K562 (cell line): ENCODE measurements at regions not wholly inside any gene's neighbourhood (a gene's known extent, or its start where the extent isn't known, plus 50 kb on each side); places are given as distances from the start of the nearest gene placed in this dataset.

Experiments used
- ATAC-seq: fragments of 200-7000 bp; cut with Tn5 transposase; 3 replicates; pipeline ENCODE4 v1.9.1; 2020; ENCODE audit warnings: moderate library complexity
- BruUV-seq: library from RNA; stranded (reverse); fragments of 400-500 nt; replicated peaks from 2 replicates; lab custom pipeline; 2021; lab: Mats Ljungman, UMichigan
- CTCF ChIA-PET: fragments of 300-600 bp; formaldehyde crosslinking; extraction: SDS; loops from one replicate; lab custom pipeline; 2021; ENCODE audit warnings: low intra/inter-chr PET ratio; lab: Yijun Ruan, JAX
- POLR2A ChIA-PET: fragments of 300-600, 350-650 bp; sonication (Branson Sonifier 250); formaldehyde crosslinking; extraction: SDS; loops from one replicate; lab custom pipeline; 2021; ENCODE audit warnings: antibody characterized with exemption, inconsistent platforms; lab: Yijun Ruan, JAX
- DNase-seq, 4 experiments: peaks; one replicate each; pipeline versions ENCODE4 v3.0.0 to v3.0.0-alpha.2; 2011 to 2018; ENCODE audit warnings: low spot score in 3 of 4, mixed read lengths in 3 of 4; ENCODE audit errors: extremely low read depth in 1 of 4
- FAIRE-seq: peaks from 2 replicates; lab custom pipeline; 2011; peaks lifted over from hg19 to GRCh38; lab: Jason Lieb, UNC
- H2AFZ ChIP-seq: 2 replicates; pipeline ENCODE4 v1.6.0; 2011; ENCODE audit warnings: low read depth, low read length, control low read depth, inconsistent platforms
- H3K27ac ChIP-seq: fragments of 200-600 bp; 3 replicates; pipeline ENCODE4 v1.8.0; 2011; ENCODE audit warnings: low read depth, mild to moderate bottlenecking, control low read depth, inconsistent platforms, low read length, moderate library complexity, mixed read lengths; ENCODE audit errors: extremely low read depth
- H3K27me3 ChIP-seq, 2 experiments: fragments of 300-600 bp in 1 of 2; 2 replicates in 1 of 2; 3 replicates in 1 of 2; pipeline versions ENCODE4 v1.6.0 to v1.8.0; 2011; ENCODE audit warnings: inconsistent platforms in 2 of 2, low read length in 2 of 2, mild to moderate bottlenecking in 1 of 2, mixed read lengths in 1 of 2, moderate library complexity in 1 of 2; ENCODE audit not compliant: control insufficient read depth in 2 of 2, insufficient read depth in 2 of 2
- H3K36me3 ChIP-seq: fragments of 300-600 bp; 3 replicates; pipeline ENCODE4 v1.8.0; 2011; ENCODE audit warnings: mild to moderate bottlenecking, low read length, inconsistent platforms; ENCODE audit not compliant: control insufficient read depth, insufficient read depth
- H3K4me1 ChIP-seq, 2 experiments: fragments of 200-600 bp in 1 of 2; replicated peaks in 1 of 2; 2 replicates in 1 of 2; 3 replicates in 1 of 2; pipeline versions ENCODE4 v1.5.1 to v1.8.0; 2011; ENCODE audit warnings: inconsistent platforms in 2 of 2, low read length in 2 of 2, mild to moderate bottlenecking in 1 of 2, mixed read lengths in 1 of 2, moderate library complexity in 1 of 2; ENCODE audit not compliant: control insufficient read depth in 2 of 2, insufficient read depth in 2 of 2
- H3K4me2 ChIP-seq: 2 replicates; pipeline ENCODE4 v1.6.1; 2011; ENCODE audit warnings: low read length, control low read depth, inconsistent platforms, mixed read lengths; ENCODE audit not compliant: insufficient read depth
- H3K4me3 ChIP-seq: fragments of 200-600 bp; sonication (generic), shearing (Covaris generic); 2 replicates; pipeline ENCODE4 v1.5.1; 2016; ENCODE audit warnings: control low read depth, inconsistent platforms
- H3K79me2 ChIP-seq: fragments of 200-600 bp; 3 replicates; pipeline ENCODE4 v1.8.0; 2011; ENCODE audit warnings: low read length, inconsistent platforms; ENCODE audit not compliant: control insufficient read depth, insufficient read depth
- H3K9ac ChIP-seq, 2 experiments: 2 replicates each; pipeline versions ENCODE4 v1.6.0 to v1.6.1; 2011; ENCODE audit warnings: low read depth in 2 of 2, low read length in 2 of 2, control low read depth in 1 of 2, inconsistent platforms in 1 of 2, mild to moderate bottlenecking in 1 of 2, mixed read lengths in 1 of 2; ENCODE audit not compliant: insufficient read depth in 1 of 2
- H3K9me1 ChIP-seq: one replicate; pipeline ENCODE4 v1.6.0; 2011; ENCODE audit warnings: inconsistent platforms, mild to moderate bottlenecking, low read length, moderate library complexity; ENCODE audit not compliant: control insufficient read depth, insufficient read depth
- H3K9me3 ChIP-seq: replicated peaks from 2 replicates; pipeline ENCODE4 v1.5.1; 2011; ENCODE audit warnings: low read depth, low read length, inconsistent platforms; ENCODE audit not compliant: control insufficient read depth, insufficient read depth
- H4K20me1 ChIP-seq: replicated peaks from 2 replicates; pipeline ENCODE4 v1.6.1; 2011; ENCODE audit warnings: low read length, inconsistent platforms, mixed read lengths; ENCODE audit not compliant: control insufficient read depth, insufficient read depth
- BMI1 ChIP-seq: fragments of 150-350 bp; IDR thresholded peaks from 2 replicates; pipeline ENCODE4 v1.6.1; 2014; ENCODE audit warnings: low read length
- CCAR2 ChIP-seq: fragments of 200-400 bp; formaldehyde crosslinking; IDR thresholded peaks from 2 replicates; pipeline ENCODE4 v1.6.1; 2017; ENCODE audit warnings: mild to moderate bottlenecking, low read depth, low read length
- CTCF ChIP-seq, 3 experiments: IDR thresholded peaks in 2 of 3; conservative IDR thresholded peaks in 1 of 3; 2 replicates each; pipeline ENCODE4 v1.5.1; 2011 to 2012; ENCODE audit warnings: low read length in 3 of 3, mild to moderate bottlenecking in 3 of 3, control low read depth in 2 of 3, improper control_type of control experiment in 1 of 3, inconsistent platforms in 1 of 3, low read depth in 1 of 3, mixed read lengths in 1 of 3, moderate library complexity in 1 of 3; ENCODE audit not compliant: insufficient read depth in 2 of 3
- DACH1 ChIP-seq: fragments of 450-650 bp; IDR thresholded peaks from 2 replicates; pipeline ENCODE4 v1.6.1; 2018; ENCODE audit not compliant: partially characterized antibody
- FOXK2 ChIP-seq, 2 experiments: fragments of 450-650 bp; IDR thresholded peaks in 1 of 2; conservative IDR thresholded peaks in 1 of 2; 2 replicates each; pipeline ENCODE4 v1.6.1; 2016; ENCODE audit warnings: low read depth in 2 of 2, mild to moderate bottlenecking in 1 of 2
- GATAD2B ChIP-seq: fragments of 450-650 bp; IDR thresholded peaks from 2 replicates; pipeline ENCODE4 v1.6.1; 2017; ENCODE audit warnings: mild to moderate bottlenecking, borderline replicate concordance
- MAFK ChIP-seq: IDR thresholded peaks from 2 replicates; pipeline ENCODE4 v1.6.1; 2011; ENCODE audit warnings: low read length, improper control_type of control experiment
- POLR2AphosphoS5 ChIP-seq: IDR thresholded peaks from 2 replicates; pipeline ENCODE4 v1.6.1; 2011; ENCODE audit warnings: mild to moderate bottlenecking, low read depth, low read length, moderate library complexity; ENCODE audit not compliant: control insufficient read depth, insufficient read depth
- SNIP1 ChIP-seq: fragments of 450-650 bp; IDR thresholded peaks from 2 replicates; pipeline ENCODE4 v1.7.1; 2017; ENCODE audit warnings: low read depth, mild to moderate bottlenecking
- TFAM ChIP-seq: fragments of 250-450 bp; sonication (Bioruptor Pico); conservative IDR thresholded peaks from 2 replicates; pipeline ENCODE4 v1.5.0; 2021; ENCODE audit warnings: mild to moderate bottlenecking, moderate library complexity
- ZBTB43 ChIP-seq: sonication (generic); formaldehyde crosslinking; IDR thresholded peaks from 2 replicates; pipeline ENCODE4 v1.8.0; 2023; ENCODE audit warnings: mild to moderate bottlenecking, missing genetic modification reagents
- ZNF324 ChIP-seq: fragments of 250-450 bp; sonication (Bioruptor Pico); IDR thresholded peaks from 2 replicates; pipeline ENCODE4 v1.4.0; 2020; ENCODE audit warnings: mild to moderate bottlenecking
- ZNF395 ChIP-seq: fragments of 200-800 bp; sonication (Bioruptor generic); IDR thresholded peaks from 2 replicates; pipeline ENCODE4 v1.6.1; 2017; ENCODE audit warnings: missing genetic modification characterization, missing compliant biosample characterization
- WGBS: fragments of 100-300 bp; shearing (Covaris generic); methylation state at CpG from one replicate; pipeline ENCODE4 v1.1.6; 2016; ENCODE audit warnings: low coverage, mixed read lengths; ENCODE audit not compliant: insufficient coverage; ENCODE audit errors: missing lambda C conversion rate; 5-methylcytosine and 5-hydroxymethylcytosine counted together
- in situ Hi-C: fragments of 300-500 bp; cut with MboI; formaldehyde crosslinking; loops from 4 replicates; pipeline ENCODE4 v1.15.0; 2018; ENCODE audit warnings: inconsistent platforms, mixed read lengths
- intact Hi-C: fragments of 100-400 bp; cut with micrococcal nuclease; formaldehyde crosslinking; loops from 2 replicates; pipeline ENCODE4 v1.14.2; 2022
- TF ChIP-seq, protein P1 (sequence below): fragments of 250-450 bp; sonication (Bioruptor Pico); IDR thresholded peaks from 2 replicates; pipeline ENCODE4 v1.4.0; 2020; ENCODE audit warnings: borderline replicate concordance

DNA sequence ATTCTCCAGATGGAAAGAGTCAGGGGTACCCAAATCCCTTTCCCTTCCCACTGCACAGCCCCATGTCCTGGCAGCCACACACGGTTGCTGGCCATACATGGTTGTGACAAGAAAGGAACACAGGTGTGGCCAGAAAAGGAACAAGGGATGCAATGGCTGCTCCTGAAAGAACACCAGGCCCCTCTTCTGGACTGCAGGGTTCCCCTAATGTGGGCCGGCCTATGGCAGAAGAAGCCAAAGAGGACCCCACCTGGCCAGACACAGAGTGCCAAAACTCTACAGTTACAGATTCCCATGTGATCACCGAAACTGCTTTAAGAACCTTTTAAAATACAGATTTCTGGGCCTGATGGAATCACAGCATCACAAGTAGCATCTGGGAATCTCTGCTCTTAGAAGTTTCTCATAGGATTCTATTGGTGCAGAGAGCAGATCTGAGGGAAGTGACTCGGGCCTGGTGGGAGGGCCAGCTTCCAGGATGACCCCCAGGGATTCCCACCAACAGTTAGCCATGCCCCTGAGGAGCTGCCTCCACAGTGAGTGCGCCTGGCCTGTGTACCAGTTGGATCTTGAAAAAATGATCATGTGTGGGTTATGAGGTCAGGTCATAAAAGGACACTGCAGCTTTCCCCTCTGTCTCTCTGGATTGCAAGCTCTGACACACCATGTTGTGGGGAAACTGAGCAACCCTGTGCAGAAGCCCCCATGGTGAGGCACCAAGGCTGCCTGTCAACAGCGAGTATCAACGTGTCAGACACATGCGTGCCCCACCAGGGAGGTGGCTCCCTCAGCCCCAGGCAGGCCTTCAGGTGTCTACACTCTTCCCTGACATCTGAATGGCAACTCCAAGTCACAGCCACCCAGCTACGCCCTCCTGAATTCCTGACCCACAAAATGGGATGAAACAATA is 89.6 kb upstream of the LANCL2 start (continued):
- no peak for TF ChIP-seq POLR2AphosphoS5
- no peak for TF ChIP-seq DACH1
- no peak for TF ChIP-seq TFAM (CRISPR knock-in tag)
- TF ChIP-seq BMI1: no peak
- TF ChIP-seq CCAR2: no peak
- no peak for TF ChIP-seq ZBTB43 (CRISPR knock-in tag)
- TF ChIP-seq SNIP1: no peak
- TF ChIP-seq FOXK2 (conservative IDR thresholded peaks at IDR 0.05 in 1 of 2, IDR thresholded peaks at IDR 0.05 in 1 of 2; ENCODE audit: low read depth in 2 of 2): no peak
- TF ChIP-seq ZNF324: no peak

DNA sequence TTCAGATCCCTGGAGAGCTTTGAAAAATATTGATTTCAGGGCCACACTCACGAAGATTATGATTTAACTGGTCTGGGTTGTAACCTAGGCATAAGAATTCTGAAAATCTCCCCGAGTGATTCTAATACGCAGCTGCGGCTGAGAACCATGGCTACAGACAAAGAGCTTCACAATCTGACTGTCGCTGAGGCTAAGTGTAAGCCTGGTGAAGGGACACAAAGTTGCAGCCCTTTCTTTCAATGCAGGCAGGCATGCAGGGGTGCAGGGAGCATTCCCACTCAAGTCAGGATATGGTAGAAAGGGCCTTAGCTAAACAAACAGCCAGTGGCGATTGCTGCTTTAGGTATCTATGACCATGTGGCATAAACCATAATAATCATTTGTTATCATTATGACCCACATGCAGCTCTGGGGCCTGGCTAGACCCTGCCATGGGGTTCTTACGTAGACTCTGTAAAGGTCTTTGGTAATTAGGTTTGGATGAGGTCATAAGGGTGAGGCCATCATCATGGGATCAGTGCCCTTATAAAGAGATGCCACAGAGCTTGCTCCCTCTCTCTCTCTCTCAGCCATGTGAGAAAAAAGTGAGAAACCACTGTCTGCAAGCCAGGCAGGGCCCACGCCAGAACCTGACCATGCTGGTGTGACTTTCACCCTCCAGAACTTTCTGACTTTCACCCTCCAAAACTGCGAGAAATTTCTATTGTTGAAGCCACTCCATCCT is 88.4 kb upstream of the LANCL2 start:
- H4K20me1 ChIP-seq: no peaks in the 10 kb centered on the region
- CTCF ChIA-PET: no interaction called here
- peaks cover 3 to 14% of the 10 kb centered on the region in 2 experiments; a peak in 3 of 5 replicates for H3K27me3 ChIP-seq
- H3K9me1 ChIP-seq: no peaks in the 10 kb centered on the region
- in situ Hi-C loops (no loop called here), intact Hi-C loops (no loop called here)
- no peak for FAIRE-seq
- no peaks in the 10 kb centered on the region for H3K4me1 ChIP-seq
- H3K4me3 ChIP-seq: no peak overlapping the region
- no peaks in the 10 kb centered on the region for H3K79me2 ChIP-seq
- no peak for DNase-seq
- 0% methylated on average over 9 of the region's 9 CpGs for WGBS
- no peak overlapping the region for H2AFZ ChIP-seq
- POLR2A ChIA-PET: no interaction called here
- ATAC-seq: no peak
- no peaks in the 10 kb centered on the region for H3K36me3 ChIP-seq
- H3K27ac ChIP-seq: no peak overlapping the region
- no peak overlapping the region for H3K4me2 ChIP-seq
- no peak overlapping the region for H3K9ac ChIP-seq
- BruUV-seq: no TSS peak
- no peaks in the 10 kb centered on the region for H3K9me3 ChIP-seq
- no peak for TF ChIP-seq CTCF (IDR thresholded peaks at IDR 0.05 in 2 of 3, conservative IDR thresholded peaks at IDR 0.05 in 1 of 3; ENCODE audit: insufficient read depth in 2 of 3, low read depth in 1 of 3, low read length in 3 of 3)
- no peak for TF ChIP-seq GATAD2B
- TF ChIP-seq, protein P1, sequence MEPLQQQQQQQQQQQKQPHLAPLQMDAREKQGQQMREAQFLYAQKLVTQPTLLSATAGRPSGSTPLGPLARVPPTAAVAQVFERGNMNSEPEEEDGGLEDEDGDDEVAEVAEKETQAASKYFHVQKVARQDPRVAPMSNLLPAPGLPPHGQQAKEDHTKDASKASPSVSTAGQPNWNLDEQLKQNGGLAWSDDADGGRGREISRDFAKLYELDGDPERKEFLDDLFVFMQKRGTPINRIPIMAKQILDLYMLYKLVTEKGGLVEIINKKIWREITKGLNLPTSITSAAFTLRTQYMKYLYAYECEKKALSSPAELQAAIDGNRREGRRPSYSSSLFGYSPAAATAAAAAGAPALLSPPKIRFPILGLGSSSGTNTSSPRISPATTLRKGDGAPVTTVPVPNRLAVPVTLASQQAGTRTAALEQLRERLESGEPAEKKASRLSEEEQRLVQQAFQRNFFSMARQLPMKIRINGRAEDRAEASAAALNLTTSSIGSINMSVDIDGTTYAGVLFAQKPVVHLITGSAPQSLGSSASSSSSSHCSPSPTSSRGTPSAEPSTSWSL (CRISPR knock-in tag): no peak
- no peak for TF ChIP-seq ZNF395 (CRISPR knock-in tag)
- no peak for TF ChIP-seq MAFK
